22Rv1 (cell line): ENCODE measurements at regions not wholly inside any gene's neighbourhood (a gene's known extent, or its start where the extent isn't known, plus 50 kb on each side); places are given as distances from the start of the nearest gene placed in this dataset.

Source experiments
- H3K27ac ChIP-seq: fragments of 450-650 bp; 2 replicates; pipeline ENCODE4 v1.5.1; 2017
- CTCF ChIP-seq: fragments of 450-650 bp; IDR thresholded peaks from 2 replicates; pipeline ENCODE4 v1.5.1; 2017; ENCODE audit warnings: mild to moderate bottlenecking
- ZFX ChIP-seq: fragments of 450-650 bp; IDR thresholded peaks from 2 replicates; pipeline ENCODE4 v1.6.1; 2017; ENCODE audit warnings: antibody characterized with exemption, borderline replicate concordance

DNA sequence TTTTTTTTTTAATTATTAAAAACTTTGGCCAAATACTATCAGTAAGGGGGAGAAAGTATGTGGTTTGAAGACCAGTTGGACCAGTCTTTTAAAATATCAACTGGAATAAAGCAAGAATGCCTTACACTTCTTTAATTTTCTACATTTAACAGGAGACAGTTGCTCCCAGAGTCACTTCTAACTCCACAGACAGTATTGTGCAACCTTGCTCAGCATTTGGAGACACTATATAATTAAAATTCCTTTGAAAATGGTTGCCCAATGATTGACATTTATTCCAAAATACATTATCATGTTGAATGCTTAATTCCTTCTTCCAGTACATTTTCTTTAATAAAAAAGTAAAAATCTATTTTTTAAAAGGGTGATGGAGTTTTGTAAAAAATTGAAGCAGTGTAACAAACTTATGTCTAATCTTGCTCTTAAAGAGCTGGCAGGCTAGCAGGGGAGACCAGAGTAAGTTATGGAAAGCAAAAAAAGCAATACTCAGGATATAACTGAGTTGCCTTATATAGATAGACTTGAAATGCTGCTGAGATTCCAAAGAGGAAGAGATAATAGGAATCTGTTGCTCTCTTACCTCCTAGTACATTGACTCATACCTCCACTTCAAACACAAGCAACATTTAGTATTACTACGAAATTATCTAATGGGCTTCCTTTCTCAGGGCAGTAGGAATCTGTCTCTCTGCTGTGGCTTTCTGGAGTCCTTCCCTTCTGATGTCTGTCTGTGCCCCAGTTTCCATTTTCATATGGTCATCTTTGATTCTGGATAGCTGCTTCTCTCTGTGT lies 69.7 kb upstream of the RGL1 start:
- no peak for TF ChIP-seq ZFX
- TF ChIP-seq CTCF: no peak
- H3K27ac ChIP-seq: no peak overlapping the region

DNA sequence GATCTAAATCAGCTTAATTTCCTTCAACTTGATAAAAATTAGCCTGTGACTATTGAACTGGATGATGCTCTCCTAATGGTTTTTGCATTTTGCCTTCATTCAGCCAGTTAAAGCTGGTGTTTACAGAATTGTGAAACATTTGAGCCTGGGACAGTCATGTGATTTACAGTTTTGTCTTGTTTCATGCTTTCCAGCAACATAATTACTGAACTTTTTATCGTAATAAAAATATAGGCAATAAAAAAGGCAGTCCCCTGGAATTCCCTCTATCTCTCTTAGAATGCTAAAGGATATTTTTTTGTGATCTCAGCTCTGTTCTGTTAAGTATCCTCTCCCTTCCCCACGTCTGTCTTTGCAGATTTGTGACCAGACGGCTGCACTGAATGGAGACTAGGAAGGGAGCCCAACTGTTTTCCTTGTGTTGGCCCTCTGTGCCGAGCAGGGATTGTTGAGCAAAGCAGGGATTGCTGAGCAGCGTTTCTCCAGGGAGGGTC lies 70.3 kb upstream of the RGL1 start:
- no peak overlapping the region for H3K27ac ChIP-seq
- TF ChIP-seq ZFX (no peak), CTCF (no peak)

- no peak for TF ChIP-seq CTCF
- no peak for TF ChIP-seq ZFX
Measured at GRCh38 chr1:183733715-183734114, 71.2 kb upstream of the RGL1 start.

GRCh38 chr1:183732236-183732880 lies 72.6 kb upstream of the RGL1 start:
- TF ChIP-seq ZFX (no peak), CTCF (no peak)
- H3K27ac ChIP-seq: no peak overlapping the region

More at GRCh38 chr1:183733715-183734114, 71.2 kb upstream of the RGL1 start:
- H3K27ac ChIP-seq: no peak overlapping the region

DNA sequence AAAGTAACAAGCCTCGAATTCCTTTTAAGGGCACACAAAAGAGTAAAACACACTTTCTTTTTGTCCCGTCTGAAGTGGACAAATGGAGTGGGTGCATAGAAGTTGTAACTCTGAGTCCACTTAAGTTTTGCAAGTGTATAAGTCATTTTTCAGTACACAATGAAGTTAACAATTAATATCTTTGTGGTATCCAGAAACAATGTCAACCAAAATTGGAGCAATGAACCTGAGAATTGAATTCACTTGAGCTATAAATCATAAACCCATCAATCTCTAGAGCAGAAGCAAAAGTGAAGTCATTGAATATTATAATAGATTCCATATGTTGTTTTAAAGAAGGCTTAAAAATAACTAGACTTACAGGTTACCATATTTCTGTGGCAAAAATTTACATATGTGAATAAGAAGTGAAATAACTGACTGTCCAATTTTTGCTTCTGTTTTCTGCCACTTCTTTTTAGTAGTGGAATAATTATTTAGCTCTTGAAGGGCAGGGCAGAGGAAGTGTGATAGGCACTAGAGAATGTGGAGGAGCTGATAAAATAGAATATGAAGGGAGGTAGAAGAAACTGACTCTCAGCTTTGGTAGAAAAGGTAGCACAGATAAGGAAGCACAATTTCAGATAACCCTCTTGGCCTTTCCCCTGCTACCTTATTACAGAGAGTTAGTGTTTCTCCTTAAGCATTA lies 73.9 kb upstream of the RGL1 start:
- no peak overlapping the region for H3K27ac ChIP-seq
- TF ChIP-seq ZFX: no peak
- no peak for TF ChIP-seq CTCF

DNA sequence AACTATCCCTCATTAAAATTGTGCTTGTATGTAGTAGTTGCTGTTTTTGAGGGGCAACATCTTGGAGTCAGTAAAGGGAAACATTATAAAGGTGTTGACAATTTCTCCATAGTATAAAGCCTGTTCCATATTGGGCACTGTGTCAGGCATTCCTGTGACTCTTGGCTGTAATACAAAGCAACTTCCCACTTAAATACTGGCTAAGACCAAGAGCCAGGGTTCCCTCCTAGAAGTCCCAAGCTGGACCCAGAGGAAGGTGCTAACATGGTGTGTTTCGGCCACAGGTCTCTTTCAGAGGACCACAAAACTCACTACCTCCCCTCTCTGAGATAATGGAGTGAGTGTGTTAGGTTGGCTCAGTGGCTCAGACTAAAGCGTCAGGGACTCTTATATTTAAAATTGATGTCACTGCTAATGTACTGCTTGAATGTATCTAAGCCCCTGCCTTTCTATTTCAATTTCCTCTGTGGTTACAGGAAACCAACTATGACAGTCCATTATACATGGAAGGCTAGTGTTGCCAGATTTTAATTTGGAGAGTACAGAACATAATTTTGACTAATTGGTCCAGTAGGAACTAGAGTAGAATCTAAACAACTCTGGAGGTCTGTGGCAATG lies 74.7 kb upstream of the RGL1 start:
- no peak overlapping the region for H3K27ac ChIP-seq
- TF ChIP-seq ZFX (no peak), CTCF (no peak)
